Inflammatory macrophage (primary cell): ENCODE measurements at regions not wholly inside any gene's neighbourhood (a gene's known extent, or its start where the extent isn't known, plus 50 kb on each side); places are given as distances from the start of the nearest gene placed in this dataset.
A peak's percentile ranks its signal among the peaks of the same experiment; 100 is the strongest.
"Not testable (repeated sequence)": the region's sequence is repeated elsewhere in the genome, so short reads cannot be mapped to it uniquely, and the experiment has no call there.

Experiments
- DNase-seq, 2 donors: peaks; one replicate each; pipeline ENCODE4 v3.0.0-alpha.2; 2020 to 2022

DNA sequence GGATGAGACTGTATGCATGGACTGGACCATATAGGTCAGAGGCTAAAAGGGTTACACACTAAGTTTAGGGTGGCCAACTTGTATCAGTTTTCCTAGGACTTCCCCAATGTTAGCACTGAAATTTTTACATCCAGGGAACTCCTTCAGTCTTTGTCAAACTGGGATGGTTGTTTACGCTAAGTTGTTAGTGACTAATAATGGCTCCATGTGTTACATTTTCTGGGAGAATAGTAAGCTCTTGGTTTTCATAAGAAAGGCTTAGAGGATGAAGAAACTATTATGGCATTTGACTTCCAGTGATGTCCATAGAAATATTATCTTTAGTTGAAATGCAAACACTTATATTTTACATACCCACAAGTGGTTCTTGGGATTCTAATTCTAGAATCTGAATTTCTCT, 57.9 kb upstream of the ST3GAL6 start:
- no peak for DNase-seq

DNA sequence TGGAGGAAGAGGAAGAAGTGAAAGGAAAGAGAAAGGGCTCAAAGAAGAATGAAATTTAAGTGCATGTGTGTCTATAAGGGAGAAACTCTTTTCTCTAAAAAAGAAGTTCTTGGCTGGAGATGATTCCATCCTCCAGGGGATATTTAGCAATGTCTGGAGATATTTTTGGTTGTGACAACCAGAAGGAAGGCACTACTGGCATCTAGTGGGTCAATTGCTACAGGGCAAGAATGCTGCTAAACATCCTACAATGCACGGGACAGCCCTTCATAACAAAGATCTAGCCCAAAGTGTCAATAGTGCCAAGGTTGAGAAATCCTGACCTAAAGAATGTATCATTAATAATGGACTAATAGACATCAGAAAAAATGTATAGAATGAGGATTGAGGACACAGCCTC, 57.4 kb upstream of the ST3GAL6 start:
- DNase-seq: peak; percentile 52 to 56

DNA sequence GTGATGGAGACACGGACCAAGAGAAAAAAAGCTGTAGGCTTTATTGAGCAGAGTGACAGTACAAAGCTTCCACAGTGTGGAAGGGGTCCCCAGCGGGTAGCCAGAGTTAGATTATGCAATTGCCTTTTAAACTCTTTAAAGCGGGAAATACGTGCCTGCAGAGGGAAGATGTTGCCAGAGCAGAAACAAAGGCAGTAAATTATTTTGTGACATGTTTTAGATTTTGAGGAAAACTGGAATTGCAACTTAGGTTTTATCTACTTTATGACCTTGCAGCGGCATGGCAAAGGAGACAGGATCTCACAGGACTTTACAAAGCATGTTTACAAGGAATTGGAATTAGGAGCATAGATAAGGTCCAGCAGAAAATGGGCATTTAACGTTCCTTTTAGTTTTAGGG, 54.5 kb upstream of the ST3GAL6 start:
- not testable (repeated sequence) for DNase-seq

DNA sequence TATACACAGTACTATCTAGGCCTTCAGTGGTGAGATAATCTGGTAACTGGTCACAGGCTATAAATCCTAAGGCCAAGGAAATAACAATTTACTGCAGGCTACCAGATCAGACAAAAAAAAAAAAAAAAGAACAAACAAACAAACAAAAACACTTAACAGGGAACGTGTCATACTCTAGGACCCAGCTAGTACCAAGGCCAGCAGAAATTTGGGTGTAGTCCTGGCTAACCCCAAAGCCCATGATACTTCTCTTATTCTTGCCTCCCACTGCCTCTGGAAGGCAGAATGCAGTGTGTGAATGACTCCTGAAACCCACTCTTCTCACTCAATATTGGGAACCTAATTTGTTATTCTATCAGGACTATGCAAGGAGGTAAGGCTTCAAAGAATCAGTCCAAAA, 53.7 kb upstream of the ST3GAL6 start:
- peak; percentile 46 to 66 for DNase-seq

GRCh38 chr3:98710067-98710659, 53.0 kb upstream of the ST3GAL6 start:
- DNase-seq: peak in 1 of 2 donors; percentile 32

DNA sequence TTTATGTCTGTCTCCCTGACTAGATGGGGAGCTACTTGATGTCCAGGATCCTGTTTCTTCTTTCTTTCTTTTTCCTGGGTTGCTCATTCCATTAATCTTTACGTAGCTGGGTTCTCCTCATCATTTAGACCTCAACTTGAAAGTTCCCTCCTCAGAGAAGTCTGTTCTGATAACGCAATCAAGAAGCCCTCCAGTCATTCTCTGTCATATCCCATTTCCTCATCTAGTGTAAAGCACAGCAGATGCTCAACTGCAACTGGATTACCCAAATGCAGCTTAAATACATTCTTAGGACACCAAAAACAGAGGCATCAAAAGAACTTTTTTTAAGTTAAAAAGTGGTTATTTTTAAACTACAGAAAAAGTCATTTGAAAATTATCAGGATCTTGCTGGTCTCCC, 51.7 kb upstream of the ST3GAL6 start:
- DNase-seq: peak; percentile 19 to 27

DNA sequence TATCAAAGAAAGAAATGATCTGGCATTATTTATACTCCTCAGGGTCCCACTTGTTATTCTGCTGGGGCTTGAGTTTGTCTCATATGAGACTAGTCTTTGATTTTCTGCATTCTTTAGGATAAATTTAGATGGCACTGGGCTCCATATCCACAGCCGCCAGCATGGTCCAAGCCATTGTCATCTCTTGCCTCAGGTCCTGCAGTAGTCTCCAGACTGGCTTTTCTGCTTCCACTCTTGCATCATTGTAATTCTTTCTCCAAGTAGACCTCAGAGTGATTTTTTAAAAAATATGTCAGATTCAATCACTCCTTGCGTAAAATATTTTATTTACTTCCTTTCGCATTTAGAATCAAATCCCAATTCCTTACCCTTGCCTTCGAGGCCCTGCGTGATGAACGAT, 50.4 kb upstream of the ST3GAL6 start:
- DNase-seq: no peak

GRCh38 chr3:98713332-98713731, 49.8 kb upstream of the ST3GAL6 start:
- DNase-seq: not testable (repeated sequence)
